UCSD-AML1 (cell line): ENCODE measurements at regions not wholly inside any gene's neighbourhood (a gene's known extent, or its start where the extent isn't known, plus 50 kb on each side); places are given as distances from the start of the nearest gene placed in this dataset.

Experiments
- DNase-seq: peaks from one replicate; lab custom pipeline; 2025; ENCODE audit not compliant: unreplicated experiment; lab: John Stamatoyannopoulos, UW

GRCh38 chr10:34869135-34869836 is 54.2 kb upstream of the PARD3 start:
- no peak for DNase-seq

- no peak for DNase-seq
Observed at GRCh38 chr10:34868589-34868988, 53.5 kb upstream of the PARD3 start.

GRCh38 chr10:34866848-34867247 is 51.8 kb upstream of the PARD3 start:
- DNase-seq, result no peak
